ENCODE measurements at regions not wholly inside any gene's neighbourhood (a gene's known extent, or its start where the extent isn't known, plus 50 kb on each side); places are given as distances from the start of the nearest gene placed in this dataset.

DNA sequence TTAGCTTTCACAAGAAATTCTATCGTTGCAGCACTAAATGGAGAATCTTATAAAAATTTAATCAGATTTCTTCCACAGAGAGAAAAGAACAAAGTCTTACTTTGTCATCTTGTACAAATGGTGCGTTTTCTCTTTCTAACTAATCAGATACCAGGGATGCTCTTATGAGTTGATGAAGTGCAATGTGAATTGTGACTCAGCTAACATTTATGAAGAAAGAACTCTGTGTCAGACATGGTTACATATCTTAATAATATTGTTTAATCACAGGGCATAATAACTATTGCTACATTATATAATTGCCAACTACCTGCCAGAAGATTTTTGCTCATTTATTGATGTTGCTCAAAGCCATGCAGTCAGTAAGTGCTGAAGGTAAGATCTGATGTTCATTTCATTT lies 465.0 kb downstream of the CCDC85A start:
- H3K27ac Mint-ChIP-seq (ENCODE audit: low read depth) = no peak overlapping the region
- no peaks in the 10 kb centered on the region for H3K4me1 Mint-ChIP-seq
- no peaks in the 10 kb centered on the region for H3K27me3 Mint-ChIP-seq
- DNase-seq (ENCODE audit: low spot score in 2 of 2) (no peak), ATAC-seq (replicated peaks; ENCODE audit: extremely low read depth, poor library complexity, severe bottlenecking) (no peak)
- no peak overlapping the region for H3K4me3 Mint-ChIP-seq
- no peaks in the 10 kb centered on the region for H3K36me3 Mint-ChIP-seq (ENCODE audit: insufficient read depth)
- H3K9me3 Mint-ChIP-seq = peaks cover 26% of the 10 kb centered on the region

DNA sequence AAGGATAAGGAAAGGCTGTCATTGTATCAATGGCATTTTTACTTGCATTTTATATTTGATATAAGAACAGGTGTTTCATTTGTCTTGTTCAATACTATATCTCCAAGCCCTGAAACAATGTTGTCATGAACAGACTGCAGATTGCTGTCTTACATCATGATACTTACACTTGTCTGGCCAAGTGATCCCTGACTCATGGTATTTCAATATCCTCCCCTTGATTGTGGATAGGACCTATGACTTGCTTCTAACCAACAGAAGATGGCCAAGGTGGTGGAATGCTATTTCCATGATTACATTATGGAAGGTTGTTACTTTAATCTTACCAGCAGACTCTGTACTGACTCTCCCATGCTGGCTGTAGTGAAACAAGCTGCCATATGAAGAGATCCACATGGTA lies 471.1 kb downstream of the CCDC85A start:
- Mint-ChIP-seq H3K27me3 (no peaks in the 10 kb centered on the region), H3K27ac (ENCODE audit: low read depth) (no peak overlapping the region), H3K4me3 (no peak overlapping the region), H3K36me3 (ENCODE audit: insufficient read depth) (no peaks in the 10 kb centered on the region), H3K4me1 (no peaks in the 10 kb centered on the region), H3K9me3 (peaks cover 15% of the 10 kb centered on the region)
- no peak for DNase-seq (ENCODE audit: low spot score in 2 of 2)
- no peak for ATAC-seq (replicated peaks; ENCODE audit: extremely low read depth, poor library complexity, severe bottlenecking)

DNA sequence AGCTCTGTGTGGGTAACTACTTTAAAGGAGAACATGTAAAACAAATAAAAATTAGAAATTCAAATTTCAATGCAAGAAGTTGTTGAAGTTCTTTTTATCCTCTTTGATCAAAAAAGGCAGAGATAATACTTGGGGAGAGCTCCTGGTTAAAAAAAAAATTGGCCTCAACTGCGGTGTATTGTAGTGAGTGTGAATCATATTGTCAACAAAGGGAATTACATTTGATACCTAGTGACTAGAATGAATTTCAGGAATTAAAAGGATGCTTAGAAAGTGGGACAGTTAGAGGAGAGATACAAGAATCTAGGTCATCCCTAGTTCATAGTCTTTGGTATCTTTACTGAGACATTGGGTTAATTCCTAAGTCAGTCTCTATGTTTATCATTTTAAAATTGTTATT lies 473.0 kb downstream of the CCDC85A start:
- no peak overlapping the region for H3K27ac Mint-ChIP-seq (ENCODE audit: low read depth)
- no peak overlapping the region for H3K4me3 Mint-ChIP-seq
- peaks cover 14% of the 10 kb centered on the region for H3K9me3 Mint-ChIP-seq
- DNase-seq (ENCODE audit: low spot score in 2 of 2) (no peak), ATAC-seq (replicated peaks; ENCODE audit: extremely low read depth, poor library complexity, severe bottlenecking) (no peak)
- no peaks in the 10 kb centered on the region for H3K36me3 Mint-ChIP-seq (ENCODE audit: insufficient read depth)
- no peaks in the 10 kb centered on the region for H3K27me3 Mint-ChIP-seq
- H3K4me1 Mint-ChIP-seq = no peaks in the 10 kb centered on the region

DNA sequence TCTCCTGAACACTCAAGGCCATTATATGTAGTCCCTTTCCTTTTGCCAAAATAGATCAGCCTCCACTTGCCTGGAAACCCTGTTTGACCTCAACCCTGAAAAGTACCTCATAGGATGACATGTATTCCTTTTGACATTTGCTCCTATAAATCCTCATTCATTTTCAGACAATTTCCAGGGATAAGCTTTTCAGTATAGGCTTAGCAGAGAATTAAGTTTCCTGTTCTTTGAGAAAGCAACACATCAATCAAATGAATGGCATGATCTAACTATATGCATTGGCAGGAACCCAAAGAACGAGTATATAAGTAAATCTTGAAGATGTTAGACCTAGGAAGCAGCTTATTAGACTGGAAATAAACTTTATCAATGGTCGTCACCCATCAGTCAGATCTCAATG lies 483.0 kb downstream of the CCDC85A start:
- Mint-ChIP-seq H3K27ac (ENCODE audit: low read depth) (no peak overlapping the region), H3K4me3 (no peak overlapping the region), H3K36me3 (ENCODE audit: insufficient read depth) (no peaks in the 10 kb centered on the region), H3K27me3 (no peaks in the 10 kb centered on the region), H3K4me1 (no peaks in the 10 kb centered on the region), H3K9me3 (peaks cover 16% of the 10 kb centered on the region)
- ATAC-seq (replicated peaks; ENCODE audit: extremely low read depth, poor library complexity, severe bottlenecking) = no peak
- no peak for DNase-seq (ENCODE audit: low spot score in 2 of 2)

DNA sequence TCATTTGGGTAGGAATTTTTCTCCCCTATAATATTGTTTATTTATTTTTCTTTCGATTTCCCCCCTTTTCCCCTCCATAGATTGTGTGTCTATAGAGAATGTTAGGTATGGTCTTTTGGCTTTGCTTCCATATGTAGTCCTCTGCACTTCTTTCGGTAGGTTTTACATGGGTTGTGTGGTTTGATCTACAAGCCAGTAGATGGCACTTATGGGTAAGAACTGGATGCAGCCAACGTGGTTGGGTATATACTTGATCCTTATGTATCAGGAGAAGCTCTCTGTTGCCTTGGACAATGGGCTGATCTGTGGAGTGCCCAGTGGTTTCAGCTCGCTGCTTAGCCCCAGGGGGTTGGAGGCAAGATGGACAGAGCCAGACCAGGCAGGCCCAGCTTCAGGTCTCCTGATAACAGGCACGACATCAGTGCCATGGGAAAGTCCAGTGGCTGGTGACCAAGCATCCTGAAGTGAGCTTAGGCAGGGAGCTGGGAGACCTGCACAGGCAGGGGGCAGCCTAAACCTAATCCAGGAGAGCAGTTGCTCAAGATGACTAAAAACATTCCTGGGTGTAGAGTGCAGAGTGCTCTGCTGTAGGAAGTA lies 488.3 kb downstream of the CCDC85A start:
- H3K27ac Mint-ChIP-seq (ENCODE audit: low read depth) = no peak overlapping the region
- peaks cover 19% of the 10 kb centered on the region for H3K9me3 Mint-ChIP-seq
- H3K4me3 Mint-ChIP-seq = no peak overlapping the region
- ATAC-seq (replicated peaks; ENCODE audit: extremely low read depth, poor library complexity, severe bottlenecking) = no peak
- H3K4me1 Mint-ChIP-seq = no peaks in the 10 kb centered on the region
- no peaks in the 10 kb centered on the region for H3K27me3 Mint-ChIP-seq
- H3K36me3 Mint-ChIP-seq (ENCODE audit: insufficient read depth) = no peaks in the 10 kb centered on the region
- no peak for DNase-seq (ENCODE audit: low spot score in 2 of 2)

DNA sequence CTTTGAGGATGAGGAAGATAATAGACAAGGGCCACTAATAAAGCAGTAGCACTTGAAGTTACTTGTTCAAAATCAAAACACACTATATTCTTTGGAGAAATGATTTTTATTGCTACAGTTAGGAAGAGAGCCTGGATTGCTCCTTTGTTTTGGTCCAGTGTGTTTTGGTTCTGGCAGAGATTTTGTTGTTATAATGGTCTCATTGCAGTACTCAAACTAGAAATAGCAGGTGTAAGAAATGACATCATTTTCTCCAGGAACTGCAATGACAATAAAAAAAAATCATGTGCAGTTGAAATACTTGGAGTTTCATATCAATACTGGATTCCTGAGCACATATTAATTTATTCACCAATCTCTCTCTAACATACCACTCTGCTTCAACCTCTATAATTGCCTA lies 490.3 kb downstream of the CCDC85A start:
- no peak for DNase-seq (ENCODE audit: low spot score in 2 of 2)
- Mint-ChIP-seq H3K4me3 (no peak overlapping the region), H3K4me1 (no peaks in the 10 kb centered on the region), H3K36me3 (ENCODE audit: insufficient read depth) (no peaks in the 10 kb centered on the region), H3K27me3 (no peaks in the 10 kb centered on the region), H3K27ac (ENCODE audit: low read depth) (no peak overlapping the region), H3K9me3 (peaks cover 14% of the 10 kb centered on the region)
- no peak for ATAC-seq (replicated peaks; ENCODE audit: extremely low read depth, poor library complexity, severe bottlenecking)

DNA sequence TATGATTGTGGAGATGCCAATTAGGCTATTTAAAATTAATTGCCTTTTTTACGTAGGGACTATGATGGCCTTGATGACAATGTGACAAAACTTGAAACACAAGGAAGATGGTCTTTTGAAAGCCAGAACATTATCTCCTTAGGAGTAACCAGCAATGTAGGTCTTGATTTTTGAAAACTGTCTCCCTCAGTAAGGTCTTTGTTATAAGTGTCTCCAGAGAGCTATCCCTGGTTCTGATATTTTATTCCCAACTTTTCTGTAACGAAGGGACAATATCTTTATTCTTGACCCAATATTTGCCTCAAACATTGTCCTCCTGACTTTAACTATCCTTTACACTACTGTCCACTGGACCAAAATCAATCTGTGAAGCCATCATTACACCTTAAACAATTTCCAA lies 493.2 kb downstream of the CCDC85A start:
- no peaks in the 10 kb centered on the region for H3K36me3 Mint-ChIP-seq (ENCODE audit: insufficient read depth)
- H3K27me3 Mint-ChIP-seq = no peaks in the 10 kb centered on the region
- no peak overlapping the region for H3K4me3 Mint-ChIP-seq
- ATAC-seq (replicated peaks; ENCODE audit: extremely low read depth, poor library complexity, severe bottlenecking) (no peak), DNase-seq (ENCODE audit: low spot score in 2 of 2) (no peak)
- no peaks in the 10 kb centered on the region for H3K4me1 Mint-ChIP-seq
- no peak overlapping the region for H3K27ac Mint-ChIP-seq (ENCODE audit: low read depth)
- peaks cover 13% of the 10 kb centered on the region for H3K9me3 Mint-ChIP-seq

DNA sequence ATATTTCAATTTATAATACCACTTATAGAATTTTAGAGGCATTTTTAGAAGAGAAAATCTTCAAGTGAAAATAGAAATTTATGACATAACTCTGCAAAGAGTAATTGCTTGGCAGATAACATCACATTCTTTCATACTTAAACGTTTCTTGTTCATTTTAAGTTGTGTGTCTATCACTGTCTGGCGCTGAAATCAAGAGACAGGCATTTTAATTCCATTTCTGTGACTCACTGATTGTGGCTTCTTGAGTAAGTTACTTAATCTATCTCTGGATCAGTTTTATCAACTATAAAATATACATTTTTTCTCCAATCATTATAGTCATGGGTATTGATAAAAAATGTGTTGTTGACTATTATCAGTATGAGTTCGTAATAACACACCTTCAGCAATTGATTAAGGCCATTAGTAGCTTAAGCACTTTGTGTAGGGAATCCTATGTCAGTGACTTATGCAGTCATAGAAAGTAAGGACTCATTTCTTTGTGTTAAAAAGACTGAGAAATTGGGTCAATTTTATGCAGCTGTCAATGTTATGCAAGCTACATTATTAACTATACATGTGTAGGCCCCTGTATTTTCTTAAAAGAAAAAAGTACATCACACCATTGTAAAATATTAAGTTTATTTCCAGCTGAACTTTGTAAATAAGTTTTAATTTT lies 497.3 kb downstream of the CCDC85A start:
- DNase-seq (ENCODE audit: low spot score in 2 of 2) (no peak), ATAC-seq (replicated peaks; ENCODE audit: extremely low read depth, poor library complexity, severe bottlenecking) (no peak)
- no peaks in the 10 kb centered on the region for H3K4me1 Mint-ChIP-seq
- H3K36me3 Mint-ChIP-seq (ENCODE audit: insufficient read depth) = no peaks in the 10 kb centered on the region
- no peak overlapping the region for H3K4me3 Mint-ChIP-seq
- peaks cover 21% of the 10 kb centered on the region for H3K9me3 Mint-ChIP-seq
- no peaks in the 10 kb centered on the region for H3K27me3 Mint-ChIP-seq
- H3K27ac Mint-ChIP-seq (ENCODE audit: low read depth) = no peak overlapping the region

DNA sequence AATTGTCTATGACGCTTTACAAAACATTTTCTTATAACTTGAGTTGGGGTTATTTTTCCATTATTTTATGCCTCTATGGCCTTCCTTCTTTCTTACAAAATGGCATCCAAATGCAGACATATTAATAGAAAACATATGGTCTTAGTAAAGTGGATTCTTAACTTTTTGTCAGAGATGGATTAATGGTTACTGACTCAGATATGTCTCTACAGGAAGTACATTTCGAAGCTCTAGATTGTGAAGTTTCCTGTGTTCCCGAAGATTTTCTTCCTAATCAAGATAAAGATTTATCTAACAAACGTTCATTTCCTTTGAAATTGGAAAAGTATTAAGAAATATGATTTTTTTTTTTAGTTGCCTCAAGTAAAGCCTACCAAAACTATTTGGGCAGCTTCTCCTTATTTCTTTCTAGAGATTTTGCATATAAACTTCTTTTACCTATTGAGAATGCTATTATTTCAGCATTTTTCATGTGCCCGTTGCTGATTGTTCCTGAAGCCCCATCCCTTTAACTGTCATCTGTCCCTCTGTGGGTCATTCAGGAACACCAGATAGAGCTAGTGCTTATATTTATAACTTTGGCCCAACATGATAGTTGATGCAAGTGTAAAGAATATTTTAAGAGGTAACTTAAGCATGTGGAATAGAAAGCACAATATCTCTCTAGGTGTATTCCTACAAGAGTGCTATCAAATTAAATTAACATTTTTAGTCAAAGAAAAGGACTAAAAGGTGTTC lies 498.0 kb downstream of the CCDC85A start:
- no peak for DNase-seq (ENCODE audit: low spot score in 2 of 2)
- Mint-ChIP-seq H3K27ac (ENCODE audit: low read depth) (no peak overlapping the region), H3K36me3 (ENCODE audit: insufficient read depth) (no peaks in the 10 kb centered on the region), H3K27me3 (no peaks in the 10 kb centered on the region), H3K4me1 (no peaks in the 10 kb centered on the region), H3K9me3 (peaks cover 21% of the 10 kb centered on the region), H3K4me3 (no peak overlapping the region)
- ATAC-seq (replicated peaks; ENCODE audit: extremely low read depth, poor library complexity, severe bottlenecking) = no peak

DNA sequence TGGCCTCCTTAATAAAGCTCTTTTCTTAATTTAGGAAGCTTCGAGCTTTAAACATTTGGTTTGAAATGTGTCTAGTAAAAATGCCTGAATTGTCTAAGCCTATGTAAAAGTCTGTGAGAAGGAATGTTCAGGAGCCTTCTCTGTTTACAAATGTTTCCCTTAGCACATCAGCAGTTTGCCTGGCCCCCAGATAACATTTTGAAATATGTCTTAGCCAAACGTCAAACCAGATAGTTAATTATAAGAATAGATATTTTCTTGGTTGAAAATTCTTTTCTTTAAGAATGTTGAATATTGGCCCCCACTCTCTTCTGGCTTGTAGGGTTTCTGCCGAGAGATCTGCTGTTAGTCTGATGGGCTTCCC lies 498.6 kb downstream of the CCDC85A start:
- Mint-ChIP-seq H3K27ac (ENCODE audit: low read depth) (no peak overlapping the region), H3K4me1 (no peaks in the 10 kb centered on the region)
- no peak for ATAC-seq (replicated peaks; ENCODE audit: extremely low read depth, poor library complexity, severe bottlenecking)

DNA sequence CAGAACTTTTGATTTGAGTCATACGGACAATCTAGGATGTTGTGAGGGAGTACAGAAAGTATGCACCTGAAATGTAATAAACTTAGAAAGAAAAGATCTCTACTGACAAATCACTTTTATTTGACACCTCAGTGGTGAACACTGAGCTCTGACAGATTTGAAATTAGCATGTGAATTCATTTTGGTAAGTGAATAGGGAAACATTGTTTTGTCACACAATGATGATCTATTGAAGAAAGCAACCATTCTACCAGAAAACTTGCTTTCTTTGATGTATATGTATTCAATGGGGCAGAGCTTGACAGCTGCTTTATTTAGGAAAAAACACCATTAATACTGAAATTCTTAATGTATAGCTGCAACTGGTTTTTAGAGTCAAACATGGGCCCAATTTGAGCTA lies 500.5 kb downstream of the CCDC85A start:
- Mint-ChIP-seq H3K4me1 (no peaks in the 10 kb centered on the region), H3K9me3 (peaks cover 22% of the 10 kb centered on the region), H3K27ac (ENCODE audit: low read depth) (no peak overlapping the region), H3K36me3 (ENCODE audit: insufficient read depth) (no peaks in the 10 kb centered on the region), H3K27me3 (no peaks in the 10 kb centered on the region), H3K4me3 (no peak overlapping the region)
- ATAC-seq (replicated peaks; ENCODE audit: extremely low read depth, poor library complexity, severe bottlenecking) (no peak), DNase-seq (ENCODE audit: low spot score in 2 of 2) (no peak)

More for the DNA sequence above, 498.6 kb downstream of the CCDC85A start:
- Mint-ChIP-seq H3K27me3 (no peaks in the 10 kb centered on the region), H3K9me3 (peaks cover 21% of the 10 kb centered on the region), H3K36me3 (ENCODE audit: insufficient read depth) (no peaks in the 10 kb centered on the region), H3K4me3 (no peak overlapping the region)
- DNase-seq (ENCODE audit: low spot score in 2 of 2) = no peak

DNA sequence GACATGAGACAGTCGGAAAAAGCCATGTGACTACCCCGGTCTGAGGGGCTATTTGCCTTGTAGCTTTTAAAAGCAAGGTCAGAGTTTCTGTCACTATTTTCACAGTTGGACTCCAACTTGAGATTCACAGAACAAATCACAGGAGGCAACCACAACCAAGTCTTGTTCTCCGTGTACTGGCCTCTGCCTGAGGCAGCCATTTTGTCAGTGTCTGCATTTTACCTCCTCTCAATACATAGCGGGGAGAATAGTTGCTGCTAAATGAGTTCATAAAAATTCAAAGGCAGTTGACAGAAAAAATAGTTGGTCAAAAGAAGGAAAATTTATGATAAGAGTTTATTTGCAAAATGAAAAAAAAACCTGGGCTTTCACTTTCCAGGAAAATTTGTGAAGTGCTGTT lies 501.4 kb downstream of the CCDC85A start:
- no peak for DNase-seq (ENCODE audit: low spot score in 2 of 2)
- H3K36me3 Mint-ChIP-seq (ENCODE audit: insufficient read depth) = no peaks in the 10 kb centered on the region
- H3K9me3 Mint-ChIP-seq = peaks cover 22% of the 10 kb centered on the region
- H3K27me3 Mint-ChIP-seq = no peaks in the 10 kb centered on the region
- H3K4me3 Mint-ChIP-seq = no peak overlapping the region
- H3K4me1 Mint-ChIP-seq = no peaks in the 10 kb centered on the region
- no peak overlapping the region for H3K27ac Mint-ChIP-seq (ENCODE audit: low read depth)
- no peak for ATAC-seq (replicated peaks; ENCODE audit: extremely low read depth, poor library complexity, severe bottlenecking)

DNA sequence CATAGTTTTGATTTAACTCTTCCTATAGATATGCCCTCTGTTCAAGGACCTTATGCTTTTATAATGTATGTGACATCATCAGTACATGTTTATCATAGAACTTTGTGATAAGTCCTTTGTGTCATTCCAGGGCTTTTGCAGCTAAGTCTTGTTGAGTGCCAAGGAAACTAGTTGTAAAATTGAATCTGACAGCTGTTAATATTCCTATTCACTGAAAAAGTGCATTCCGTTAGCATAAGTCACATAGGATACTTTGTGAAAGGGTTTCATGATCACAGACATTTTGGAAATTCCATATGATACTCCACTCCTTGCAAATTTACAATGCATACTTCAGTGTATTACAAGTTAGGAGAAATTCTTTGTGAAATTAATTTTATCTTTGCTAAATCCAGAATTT lies 503.4 kb downstream of the CCDC85A start:
- DNase-seq (ENCODE audit: low spot score in 2 of 2) (no peak), ATAC-seq (replicated peaks; ENCODE audit: extremely low read depth, poor library complexity, severe bottlenecking) (no peak)
- Mint-ChIP-seq H3K4me1 (no peaks in the 10 kb centered on the region), H3K4me3 (no peak overlapping the region), H3K9me3 (peaks cover 17% of the 10 kb centered on the region), H3K27ac (ENCODE audit: low read depth) (no peak overlapping the region), H3K36me3 (ENCODE audit: insufficient read depth) (no peaks in the 10 kb centered on the region), H3K27me3 (no peaks in the 10 kb centered on the region)
